Lung (tissue), 11 donors: ENCODE measurements at regions not wholly inside any gene's neighbourhood (a gene's known extent, or its start where the extent isn't known, plus 50 kb on each side); places are given as distances from the start of the nearest gene placed in this dataset.

Experiments
- ATAC-seq: fragments of 200-7000 bp; cut with Tn5 transposase; one replicate; pipeline ENCODE4 v1.9.1; 2020; ENCODE audit warnings: moderate number of reproducible peaks; ENCODE audit not compliant: insufficient read depth, low FRiP score
- DNase-seq, 3 donors: peaks; one replicate each; pipeline ENCODE4 v3.0.0-alpha.2; 2013 to 2017
- H3K27ac ChIP-seq, 2 donors: one replicate each; pipeline ENCODE4 v1.5.1; 2013; ENCODE audit warnings: mild to moderate bottlenecking in 2 of 2, moderate library complexity in 2 of 2, control low read depth in 1 of 2, inconsistent platforms in 1 of 2, low read depth in 1 of 2, low read length in 1 of 2
- H3K27me3 ChIP-seq, 3 donors: one replicate each; pipeline ENCODE4 v1.5.1; 2013; ENCODE audit warnings: low read length in 2 of 3; ENCODE audit not compliant: control insufficient read depth in 3 of 3, insufficient read depth in 3 of 3
- H3K36me3 ChIP-seq, 4 donors: one replicate each; pipeline ENCODE4 v1.5.1; 2013; ENCODE audit warnings: low read length in 4 of 4, mild to moderate bottlenecking in 1 of 4, moderate library complexity in 1 of 4; ENCODE audit not compliant: control insufficient read depth in 4 of 4, insufficient read depth in 4 of 4
- H3K4me1 ChIP-seq, 5 donors: one replicate each; pipeline ENCODE4 v1.5.1; 2013; ENCODE audit warnings: low read length in 5 of 5, mild to moderate bottlenecking in 2 of 5, moderate library complexity in 1 of 5; ENCODE audit not compliant: control insufficient read depth in 5 of 5, insufficient read depth in 5 of 5
- H3K4me3 ChIP-seq: one replicate; pipeline ENCODE4 v1.5.1; 2013; ENCODE audit warnings: mild to moderate bottlenecking, control low read depth, moderate library complexity
- H3K9ac ChIP-seq, 2 donors: one replicate each; pipeline ENCODE4 v1.5.1; 2013; ENCODE audit warnings: low read length in 2 of 2, control low read depth in 1 of 2; ENCODE audit not compliant: insufficient read depth in 1 of 2
- H3K9me3 ChIP-seq, 4 donors: one replicate each; pipeline ENCODE4 v1.5.1; 2013; ENCODE audit warnings: low read length in 3 of 4, mild to moderate bottlenecking in 1 of 4, moderate library complexity in 1 of 4; ENCODE audit not compliant: control insufficient read depth in 4 of 4, insufficient read depth in 3 of 4
- WGBS, 2 donors: extraction: QIAGEN DNeasy Blood & Tissue Kit; methylation state at CpG; one replicate each; pipeline ENCODE4 v1.1.7; 2013; 5-methylcytosine and 5-hydroxymethylcytosine counted together
- TF ChIP-seq, protein P1 (sequence below): IDR thresholded peaks from 2 replicates; pipeline ENCODE4 v1.5.1; 2012; ENCODE audit warnings: mild to moderate bottlenecking; ENCODE audit errors: control extremely low read depth, extremely low read depth
- donor health status: control.
- donor health status: control.
- donor health status: Bipolar disorder and iron deficiency.
- donor health status: healthy.
- donor health status: DM: yes; HTN: yes; CAD: no.

DNA sequence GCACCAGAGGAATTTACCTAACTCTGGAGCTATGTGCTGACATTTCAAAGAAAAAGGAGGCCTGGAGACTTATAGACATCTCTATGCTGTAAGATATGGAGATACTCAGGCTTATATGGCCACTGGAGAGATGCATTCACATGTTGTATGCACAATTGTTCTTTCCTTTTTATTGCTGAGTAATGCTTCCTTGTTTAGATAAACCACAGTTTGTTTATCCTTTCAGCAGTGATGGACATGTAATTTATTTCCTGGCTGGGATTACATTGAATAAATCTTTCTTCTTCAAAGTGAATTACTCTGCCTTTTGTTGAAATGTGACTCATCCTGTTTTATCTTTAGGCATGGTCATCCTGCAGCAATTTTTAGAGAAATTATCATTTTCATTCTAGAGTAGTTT is 716.7 kb upstream of the GCFC2 start:
- Histone ChIP-seq H3K4me1 (no peaks in the 10 kb centered on the region), H3K27ac (no peak overlapping the region), H3K9me3 (no peaks in the 10 kb centered on the region), H3K36me3 (no peaks in the 10 kb centered on the region), H3K27me3 (no peaks in the 10 kb centered on the region), H3K4me3 (no peak overlapping the region), H3K9ac (no peak overlapping the region)
- ATAC-seq (no peak), DNase-seq (no peak)
- TF ChIP-seq, protein P1, sequence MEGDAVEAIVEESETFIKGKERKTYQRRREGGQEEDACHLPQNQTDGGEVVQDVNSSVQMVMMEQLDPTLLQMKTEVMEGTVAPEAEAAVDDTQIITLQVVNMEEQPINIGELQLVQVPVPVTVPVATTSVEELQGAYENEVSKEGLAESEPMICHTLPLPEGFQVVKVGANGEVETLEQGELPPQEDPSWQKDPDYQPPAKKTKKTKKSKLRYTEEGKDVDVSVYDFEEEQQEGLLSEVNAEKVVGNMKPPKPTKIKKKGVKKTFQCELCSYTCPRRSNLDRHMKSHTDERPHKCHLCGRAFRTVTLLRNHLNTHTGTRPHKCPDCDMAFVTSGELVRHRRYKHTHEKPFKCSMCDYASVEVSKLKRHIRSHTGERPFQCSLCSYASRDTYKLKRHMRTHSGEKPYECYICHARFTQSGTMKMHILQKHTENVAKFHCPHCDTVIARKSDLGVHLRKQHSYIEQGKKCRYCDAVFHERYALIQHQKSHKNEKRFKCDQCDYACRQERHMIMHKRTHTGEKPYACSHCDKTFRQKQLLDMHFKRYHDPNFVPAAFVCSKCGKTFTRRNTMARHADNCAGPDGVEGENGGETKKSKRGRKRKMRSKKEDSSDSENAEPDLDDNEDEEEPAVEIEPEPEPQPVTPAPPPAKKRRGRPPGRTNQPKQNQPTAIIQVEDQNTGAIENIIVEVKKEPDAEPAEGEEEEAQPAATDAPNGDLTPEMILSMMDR: no peak

DNA sequence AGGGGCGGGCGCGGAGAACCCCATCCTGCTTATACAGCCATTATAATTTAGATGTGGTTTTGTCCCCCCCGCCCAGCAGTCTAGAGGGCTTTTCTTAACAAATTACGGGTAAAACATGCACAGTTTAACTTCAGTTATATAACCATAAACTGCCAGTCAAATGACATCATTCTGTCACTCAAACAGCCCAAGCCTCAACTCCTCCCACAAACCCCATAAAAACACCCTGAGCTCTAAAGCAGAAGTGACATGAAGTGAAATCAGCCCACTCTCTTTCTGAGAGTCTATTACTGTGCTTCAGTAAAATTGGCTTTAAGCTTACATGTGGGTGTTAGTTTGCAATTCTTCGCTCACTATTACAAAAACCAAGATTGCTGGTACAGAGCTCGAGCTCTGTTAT is 705.1 kb upstream of the GCFC2 start:
- Histone ChIP-seq H3K4me1 (no peaks in the 10 kb centered on the region), H3K27me3 (no peaks in the 10 kb centered on the region), H3K4me3 (no peak overlapping the region), H3K9me3 (peaks cover 0 to 2% (median 0%) of the 10 kb centered on the region in 4 donors), H3K36me3 (no peaks in the 10 kb centered on the region), H3K27ac (no peak overlapping the region), H3K9ac (no peak overlapping the region)
- TF ChIP-seq, protein P1: no peak
- DNase-seq (no peak), ATAC-seq (no peak)
- WGBS, 2 donors: 91 to 93% methylated on average over 7 of the region's 7 CpGs

DNA sequence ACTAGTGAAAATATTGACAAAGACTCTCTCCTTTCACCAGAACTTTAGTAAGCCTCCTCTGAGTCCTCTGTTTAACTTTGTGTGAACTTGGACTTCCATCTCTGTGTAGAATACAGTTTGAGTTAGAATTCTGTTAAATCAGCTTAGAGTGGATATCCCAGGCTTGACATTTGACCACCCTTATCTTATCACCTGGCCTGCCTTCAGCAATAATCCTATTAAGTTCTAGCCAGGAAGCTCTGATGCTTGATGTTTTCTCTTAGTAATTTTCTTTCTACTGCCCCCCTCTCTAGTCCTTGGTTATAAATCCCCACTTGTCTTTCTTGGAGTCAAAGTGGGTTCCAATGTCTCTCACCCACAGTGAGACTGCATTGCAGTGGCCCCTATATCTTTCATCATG is 702.7 kb upstream of the GCFC2 start:
- Histone ChIP-seq H3K4me1 (no peaks in the 10 kb centered on the region), H3K36me3 (no peaks in the 10 kb centered on the region), H3K9ac (no peak overlapping the region), H3K9me3 (peaks cover 0 to 6% (median 0%) of the 10 kb centered on the region in 4 donors), H3K27ac (no peak overlapping the region), H3K27me3 (no peaks in the 10 kb centered on the region), H3K4me3 (no peak overlapping the region)
- no peak for ATAC-seq
- no peak for DNase-seq
- TF ChIP-seq, protein P1: no peak

DNA sequence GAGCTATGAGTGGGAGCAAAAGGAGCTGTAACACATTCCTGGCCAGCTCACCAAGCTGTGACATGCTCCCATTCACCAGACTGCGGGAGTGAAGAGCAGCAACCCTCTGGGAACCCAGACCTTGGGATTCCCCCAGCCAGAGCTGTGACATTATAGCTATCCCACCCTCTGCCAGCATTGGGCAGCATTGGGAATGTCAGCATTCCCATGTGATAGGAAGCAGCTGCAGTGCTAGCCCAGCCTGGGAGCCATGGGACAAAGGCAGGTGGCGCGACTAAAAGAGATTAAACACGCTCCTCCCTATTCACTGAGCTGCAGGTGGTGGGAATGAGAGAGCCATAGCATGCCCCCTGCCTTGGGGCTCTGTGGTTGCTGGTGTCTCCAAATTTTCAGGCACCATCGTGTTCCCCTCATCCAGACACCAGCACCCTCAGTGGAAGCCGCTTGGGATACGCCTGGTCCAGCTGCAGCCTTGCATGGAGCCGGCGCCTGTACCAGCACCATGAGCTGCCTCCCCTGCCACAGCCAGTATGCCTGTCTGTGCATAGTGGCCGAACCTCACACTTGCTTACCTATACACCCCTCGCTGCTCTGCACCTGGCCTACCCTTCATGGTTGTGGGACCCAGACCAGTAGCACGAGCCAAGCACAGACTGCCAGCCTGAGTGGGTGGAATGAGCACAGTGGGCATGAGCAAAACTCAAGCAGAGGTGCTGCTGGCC is 695.6 kb upstream of the GCFC2 start:
- WGBS, 2 donors: 80 to 89% methylated on average over 12 of the region's 12 CpGs
- TF ChIP-seq, protein P1: no peak
- no peaks in the 10 kb centered on the region for H3K4me1 ChIP-seq
- H3K36me3 ChIP-seq: no peaks in the 10 kb centered on the region
- H3K27me3 ChIP-seq: no peaks in the 10 kb centered on the region
- H3K9me3 ChIP-seq: peaks cover 0 to 12% (median under 1%) of the 10 kb centered on the region in 4 donors
- no peak for DNase-seq
- no peak for ATAC-seq
- H3K9ac ChIP-seq: no peak overlapping the region
- no peak overlapping the region for H3K4me3 ChIP-seq
- no peak overlapping the region for H3K27ac ChIP-seq
